Kidney (tissue), 13 donors: ENCODE measurements at regions not wholly inside any gene's neighbourhood (a gene's known extent, or its start where the extent isn't known, plus 50 kb on each side); places are given as distances from the start of the nearest gene placed in this dataset.

ENCODE experiments used
- DNase-seq, 5 donors: peaks; one replicate each; pipeline ENCODE4 v3.0.0-alpha.2; 2013 to 2020
- FAIRE-seq: peaks from 2 replicates; lab custom pipeline; 2012; peaks lifted over from hg19 to GRCh38; lab: Jason Lieb, UNC
- H3K27ac ChIP-seq, 2 donors: one replicate each; pipeline ENCODE4 v1.7.0; 2013; ENCODE audit warnings: low read depth in 2 of 2, low read length in 2 of 2, inconsistent platforms in 1 of 2
- H3K27me3 ChIP-seq: one replicate; pipeline ENCODE4 v1.7.1; 2013; ENCODE audit warnings: low read length, inconsistent platforms; ENCODE audit not compliant: control insufficient read depth, insufficient read depth
- H3K36me3 ChIP-seq, 3 donors: one replicate each; pipeline versions ENCODE4 v1.7.0 to v1.7.1; 2013; ENCODE audit warnings: low read length in 3 of 3, control low read depth in 1 of 3, inconsistent platforms in 1 of 3; ENCODE audit not compliant: insufficient read depth in 3 of 3, control insufficient read depth in 2 of 3
- H3K4me1 ChIP-seq, 3 donors: one replicate each; pipeline versions ENCODE4 v1.7.0 to v1.7.1; 2013; ENCODE audit warnings: low read length in 3 of 3, inconsistent platforms in 1 of 3, low read depth in 1 of 3; ENCODE audit not compliant: control insufficient read depth in 2 of 3, insufficient read depth in 2 of 3
- H3K4me3 ChIP-seq, 3 donors: one replicate each; pipeline versions ENCODE4 v1.7.0 to v1.8.1; 2013; ENCODE audit warnings: low read length in 3 of 3, control low read depth in 1 of 3, inconsistent platforms in 1 of 3
- H3K9ac ChIP-seq, 3 donors: one replicate each; pipeline versions ENCODE4 v1.7.0 to v1.7.1; 2013; ENCODE audit warnings: low read length in 3 of 3, control low read depth in 1 of 3, inconsistent platforms in 1 of 3
- H3K9me3 ChIP-seq, 3 donors: one replicate each; pipeline versions ENCODE4 v1.7.0 to v1.7.1; 2013; ENCODE audit warnings: low read length in 3 of 3, control low read depth in 1 of 3, inconsistent platforms in 1 of 3; ENCODE audit not compliant: control insufficient read depth in 2 of 3, insufficient read depth in 1 of 3
- intact Hi-C: fragments of 100-400 bp; cut with DNase I; formaldehyde crosslinking; loops from one replicate; pipeline ENCODE4 v1.11.1; 2022
- TF ChIP-seq, protein P1 (sequence below): IDR thresholded peaks from 3 replicates; pipeline ENCODE4 v1.5.1; 2012; ENCODE audit warnings: mild to moderate bottlenecking, moderate library complexity, borderline replicate concordance; ENCODE audit not compliant: insufficient read depth; ENCODE audit errors: extremely low read depth
- donor health status: control.
- donor health status: control.
- donor health status: control.
- donor health status: control.
- donor health status: control.
- donor health status: DM: yes; HTN: yes; CAD: no.
- donor health status: Normal renal cell carcinoma (clear cell type).

DNA sequence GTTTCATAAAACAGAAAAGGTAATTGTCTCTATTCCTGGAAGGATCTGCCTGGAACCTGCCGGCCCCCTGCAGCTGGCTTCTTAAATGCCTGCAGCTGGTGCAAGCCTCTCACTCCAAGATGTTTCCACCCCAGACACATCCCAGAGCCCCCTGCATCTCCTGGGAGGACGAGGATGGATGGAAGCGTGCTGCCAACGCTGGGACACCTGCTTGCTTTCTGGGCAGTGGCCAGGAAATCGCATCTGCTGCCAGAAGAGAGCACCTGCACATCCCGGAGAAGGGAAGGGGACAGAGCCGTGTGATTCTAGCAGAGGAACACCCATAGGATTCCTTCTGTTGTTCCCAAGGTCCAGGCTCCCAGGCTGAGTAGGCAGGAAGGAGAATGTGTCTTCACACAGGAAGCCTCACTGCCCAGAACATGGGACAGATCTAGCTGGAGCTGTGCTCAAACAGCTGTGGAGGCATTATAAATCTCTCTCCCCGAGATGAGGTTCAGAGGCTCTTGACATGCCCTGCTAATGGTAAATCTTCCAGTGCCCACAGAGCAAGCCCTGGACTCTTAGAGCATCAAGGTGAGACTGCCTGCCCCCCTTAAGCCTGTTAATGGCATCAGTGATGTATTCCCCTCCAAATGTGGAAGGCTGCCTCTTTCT lies 138.8 kb upstream of the MAP1LC3B2 start:
- FAIRE-seq (no peak), DNase-seq (peak in 3 of 5 donors; percentile 33 to 67 (median 57))
- H3K9ac ChIP-seq = no peak overlapping the region
- H3K36me3 ChIP-seq = no peaks in the 10 kb centered on the region
- no peak overlapping the region for H3K4me3 ChIP-seq
- no peak overlapping the region for H3K27ac ChIP-seq
- H3K9me3 ChIP-seq = peaks cover 0 to 6% (median 0%) of the 10 kb centered on the region in 3 donors
- TF ChIP-seq, protein P1, sequence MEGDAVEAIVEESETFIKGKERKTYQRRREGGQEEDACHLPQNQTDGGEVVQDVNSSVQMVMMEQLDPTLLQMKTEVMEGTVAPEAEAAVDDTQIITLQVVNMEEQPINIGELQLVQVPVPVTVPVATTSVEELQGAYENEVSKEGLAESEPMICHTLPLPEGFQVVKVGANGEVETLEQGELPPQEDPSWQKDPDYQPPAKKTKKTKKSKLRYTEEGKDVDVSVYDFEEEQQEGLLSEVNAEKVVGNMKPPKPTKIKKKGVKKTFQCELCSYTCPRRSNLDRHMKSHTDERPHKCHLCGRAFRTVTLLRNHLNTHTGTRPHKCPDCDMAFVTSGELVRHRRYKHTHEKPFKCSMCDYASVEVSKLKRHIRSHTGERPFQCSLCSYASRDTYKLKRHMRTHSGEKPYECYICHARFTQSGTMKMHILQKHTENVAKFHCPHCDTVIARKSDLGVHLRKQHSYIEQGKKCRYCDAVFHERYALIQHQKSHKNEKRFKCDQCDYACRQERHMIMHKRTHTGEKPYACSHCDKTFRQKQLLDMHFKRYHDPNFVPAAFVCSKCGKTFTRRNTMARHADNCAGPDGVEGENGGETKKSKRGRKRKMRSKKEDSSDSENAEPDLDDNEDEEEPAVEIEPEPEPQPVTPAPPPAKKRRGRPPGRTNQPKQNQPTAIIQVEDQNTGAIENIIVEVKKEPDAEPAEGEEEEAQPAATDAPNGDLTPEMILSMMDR = no peak
- intact Hi-C loops = no loop called here
- H3K4me1 ChIP-seq = no peaks in the 10 kb centered on the region
- no peaks in the 10 kb centered on the region for H3K27me3 ChIP-seq

DNA sequence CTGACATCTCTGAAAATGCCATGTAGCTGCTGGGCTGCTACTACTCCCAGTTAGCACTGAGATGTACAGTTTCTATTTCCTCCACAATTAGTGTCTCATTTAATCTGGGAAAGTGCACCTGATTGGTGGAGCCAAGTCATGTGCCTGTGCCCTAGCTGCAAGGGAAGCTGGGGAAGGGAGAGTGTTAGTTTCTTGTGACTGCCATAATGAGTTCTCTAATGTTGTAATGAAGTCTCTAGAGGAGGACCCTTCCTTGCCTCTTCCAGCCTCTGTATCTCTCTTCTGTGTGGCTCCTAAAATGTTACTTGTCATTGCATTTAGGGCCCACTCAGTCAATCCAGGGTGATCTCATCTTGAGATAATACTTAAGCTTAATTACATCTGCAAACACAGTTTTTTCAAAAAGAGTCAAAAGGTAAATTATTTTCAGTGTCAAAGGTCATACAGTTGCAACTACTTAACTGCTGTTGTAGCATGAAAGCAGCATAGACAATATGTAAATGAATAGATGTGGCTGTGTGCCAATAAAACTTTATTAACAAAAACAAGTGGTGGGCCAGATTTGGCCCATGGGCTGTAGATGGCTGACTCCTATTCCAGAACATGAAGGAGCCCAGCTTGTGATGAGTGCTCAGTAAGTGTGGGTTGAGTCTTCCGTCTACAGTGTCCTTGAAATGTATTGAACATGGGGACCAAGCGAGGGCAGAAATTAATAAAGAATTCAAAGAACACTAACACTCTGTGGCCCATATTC lies 137.2 kb upstream of the MAP1LC3B2 start:
- H3K27me3 ChIP-seq = no peaks in the 10 kb centered on the region
- FAIRE-seq (no peak), DNase-seq (no peak)
- H3K4me3 ChIP-seq = no peak overlapping the region
- no peaks in the 10 kb centered on the region for H3K36me3 ChIP-seq
- peaks cover 0 to 6% (median 0%) of the 10 kb centered on the region in 3 donors for H3K9me3 ChIP-seq
- no peak overlapping the region for H3K9ac ChIP-seq
- intact Hi-C loops = no loop called here
- TF ChIP-seq, protein P1 = no peak
- H3K4me1 ChIP-seq = peaks cover 0 to 3% (median 2%) of the 10 kb centered on the region in 3 donors
- no peak overlapping the region for H3K27ac ChIP-seq

DNA sequence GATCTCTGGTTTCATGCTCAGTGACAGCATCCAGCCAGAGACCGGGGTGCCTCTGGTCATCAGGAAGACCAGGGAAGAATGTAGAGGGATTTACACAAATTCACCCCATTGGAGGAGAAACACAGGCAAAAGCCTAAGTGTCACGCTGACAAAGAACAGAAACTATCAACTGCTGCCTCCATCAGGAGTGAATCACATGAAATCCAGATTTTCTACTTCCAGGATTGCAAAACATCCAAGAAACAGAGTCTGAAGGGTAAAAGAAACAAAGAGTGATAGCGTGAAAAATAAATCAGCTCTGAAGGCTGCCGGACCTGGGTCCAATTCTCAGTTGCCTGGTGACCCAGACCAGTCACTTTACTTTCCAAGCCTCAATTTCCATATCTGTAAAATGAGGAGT lies 136.1 kb upstream of the MAP1LC3B2 start:
- Histone ChIP-seq H3K4me3 (no peak overlapping the region), H3K27me3 (no peaks in the 10 kb centered on the region), H3K36me3 (no peaks in the 10 kb centered on the region), H3K4me1 (peaks cover 0 to 4% (median 3%) of the 10 kb centered on the region in 3 donors), H3K9me3 (peaks cover 0 to 6% (median 0%) of the 10 kb centered on the region in 3 donors), H3K27ac (no peak overlapping the region), H3K9ac (no peak overlapping the region)
- TF ChIP-seq, protein P1 = no peak
- DNase-seq = no peak
- no peak for FAIRE-seq
- intact Hi-C loops = no loop called here
